Gastroesophageal sphincter (tissue), 3 donors: ENCODE measurements at regions not wholly inside any gene's neighbourhood (a gene's known extent, or its start where the extent isn't known, plus 50 kb on each side); places are given as distances from the start of the nearest gene placed in this dataset.

Experiments
- CTCF ChIP-seq, 4 experiments: fragments of 200-600 bp in 2 of 4; fragments of 450-650 bp in 2 of 4; sonication (generic) in 1 of 4; IDR thresholded peaks; one replicate each; pipeline ENCODE4 v1.5.1; 2017 to 2019; ENCODE audit warnings: antibody characterized with exemption in 4 of 4, mild to moderate bottlenecking in 2 of 4, moderate library complexity in 2 of 4
- EP300 ChIP-seq: sonication (generic); formaldehyde crosslinking; IDR thresholded peaks from one replicate; pipeline ENCODE4 v1.6.1; 2017; ENCODE audit warnings: antibody characterized with exemption, mild to moderate bottlenecking

GRCh38 chr9:82722561-82722960 is 340.4 kb downstream of the RASEF start:
- TF ChIP-seq EP300 (no peak), CTCF (IDR thresholded peaks at IDR 0.05) (no peak)
